Gastroesophageal sphincter (tissue), 4 donors: ENCODE measurements at regions not wholly inside any gene's neighbourhood (a gene's known extent, or its start where the extent isn't known, plus 50 kb on each side); places are given as distances from the start of the nearest gene placed in this dataset.

Experiments
- ATAC-seq: fragments of 150-250 bp; one replicate; pipeline ENCODE4 v1.9.1; 2016; ENCODE audit warnings: mild to moderate bottlenecking, moderate library complexity
- H3K27ac ChIP-seq, 4 donors: fragments of 200-600 bp; sonication (generic) in 3 of 4; 1 replicate in 3 of 4; 2 replicates in 1 of 4; pipeline ENCODE4 v1.5.1; 2016 to 2019
- H3K27me3 ChIP-seq: fragments of 200-600 bp; sonication (generic); one replicate; pipeline ENCODE4 v1.5.1; 2019
- H3K36me3 ChIP-seq, 2 donors: fragments of 200-600 bp; sonication (generic); one replicate each; pipeline ENCODE4 v1.5.1; 2019; ENCODE audit warnings: control low read depth in 1 of 2
- H3K4me1 ChIP-seq, 3 donors: fragments of 200-600 bp; sonication (generic); 1 replicate in 2 of 3; 2 replicates in 1 of 3; pipeline ENCODE4 v1.5.1; 2016 to 2019; ENCODE audit warnings: control low read depth in 2 of 3
- H3K4me3 ChIP-seq, 2 donors: fragments of 200-600 bp; sonication (generic); one replicate each; pipeline ENCODE4 v1.5.1; 2019; ENCODE audit warnings: mild to moderate bottlenecking in 1 of 2, moderate library complexity in 1 of 2
- H3K9me3 ChIP-seq, 3 donors: fragments of 200-600 bp; sonication (generic); one replicate each; pipeline ENCODE4 v1.5.1; 2017 to 2019; ENCODE audit warnings: control low read depth in 2 of 3
- EP300 ChIP-seq: sonication (generic); formaldehyde crosslinking; IDR thresholded peaks from one replicate; pipeline ENCODE4 v1.6.1; 2017; ENCODE audit warnings: antibody characterized with exemption, mild to moderate bottlenecking
- POLR2A ChIP-seq, 2 donors: fragments of 450-650 bp; IDR thresholded peaks; one replicate each; pipeline ENCODE4 v1.6.1; 2017; ENCODE audit warnings: antibody characterized with exemption in 2 of 2, mild to moderate bottlenecking in 2 of 2, moderate library complexity in 1 of 2
- POLR2AphosphoS5 ChIP-seq: sonication (generic); formaldehyde crosslinking; IDR thresholded peaks from one replicate; pipeline ENCODE4 v1.6.1; 2017; ENCODE audit warnings: antibody characterized with exemption
- WGBS, 2 donors: methylation state at CpG; one replicate each; pipeline ENCODE4 v1.1.5; 2018; ENCODE audit warnings: low coverage in 1 of 2; 5-methylcytosine and 5-hydroxymethylcytosine counted together
- TF ChIP-seq, protein P1 (sequence below), 4 experiments: fragments of 200-600 bp in 2 of 4; fragments of 450-650 bp in 2 of 4; sonication (generic) in 1 of 4; IDR thresholded peaks; one replicate each; pipeline ENCODE4 v1.5.1; 2017 to 2019; ENCODE audit warnings: antibody characterized with exemption in 4 of 4, mild to moderate bottlenecking in 2 of 4, moderate library complexity in 2 of 4

DNA sequence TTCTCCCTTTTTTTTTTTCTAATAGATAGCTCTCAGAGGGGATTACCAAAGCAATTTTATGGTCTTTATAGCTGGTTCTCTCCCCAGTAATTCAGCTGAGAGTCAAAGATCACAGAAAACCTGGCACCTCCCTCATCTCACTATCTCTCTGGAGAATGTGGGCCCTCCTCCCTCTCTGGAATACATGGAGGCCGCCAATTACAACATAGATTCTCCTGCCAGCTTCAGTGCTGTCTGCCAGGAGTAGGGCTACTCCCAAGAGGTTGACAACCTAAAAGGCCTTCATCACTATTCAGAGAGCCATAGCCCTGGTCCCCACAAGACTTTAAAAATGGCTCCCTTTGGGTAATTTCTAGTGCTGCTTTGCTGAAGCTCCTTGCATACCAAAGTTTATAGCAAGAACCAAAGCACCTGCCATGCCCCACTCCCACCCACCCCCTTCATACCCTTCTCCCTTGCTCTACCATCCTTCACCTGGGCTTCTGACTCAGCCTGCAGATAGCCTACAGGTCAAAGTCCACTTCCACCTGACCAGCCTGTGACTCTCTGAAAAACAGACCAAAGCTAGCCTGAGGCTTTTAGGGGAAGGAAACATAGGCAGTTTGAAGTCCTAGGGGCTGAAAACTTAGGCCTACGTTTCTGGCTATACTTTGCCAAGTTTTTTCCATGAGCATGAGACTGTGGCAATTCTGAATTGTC lies 472.3 kb downstream of the TNS1 start:
- TF ChIP-seq, protein P1, sequence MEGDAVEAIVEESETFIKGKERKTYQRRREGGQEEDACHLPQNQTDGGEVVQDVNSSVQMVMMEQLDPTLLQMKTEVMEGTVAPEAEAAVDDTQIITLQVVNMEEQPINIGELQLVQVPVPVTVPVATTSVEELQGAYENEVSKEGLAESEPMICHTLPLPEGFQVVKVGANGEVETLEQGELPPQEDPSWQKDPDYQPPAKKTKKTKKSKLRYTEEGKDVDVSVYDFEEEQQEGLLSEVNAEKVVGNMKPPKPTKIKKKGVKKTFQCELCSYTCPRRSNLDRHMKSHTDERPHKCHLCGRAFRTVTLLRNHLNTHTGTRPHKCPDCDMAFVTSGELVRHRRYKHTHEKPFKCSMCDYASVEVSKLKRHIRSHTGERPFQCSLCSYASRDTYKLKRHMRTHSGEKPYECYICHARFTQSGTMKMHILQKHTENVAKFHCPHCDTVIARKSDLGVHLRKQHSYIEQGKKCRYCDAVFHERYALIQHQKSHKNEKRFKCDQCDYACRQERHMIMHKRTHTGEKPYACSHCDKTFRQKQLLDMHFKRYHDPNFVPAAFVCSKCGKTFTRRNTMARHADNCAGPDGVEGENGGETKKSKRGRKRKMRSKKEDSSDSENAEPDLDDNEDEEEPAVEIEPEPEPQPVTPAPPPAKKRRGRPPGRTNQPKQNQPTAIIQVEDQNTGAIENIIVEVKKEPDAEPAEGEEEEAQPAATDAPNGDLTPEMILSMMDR (IDR thresholded peaks at IDR 0.05) = no peak
- TF ChIP-seq EP300 (no peak), POLR2AphosphoS5 (no peak), POLR2A (IDR thresholded peaks at IDR 0.05) (no peak)
- no peak for ATAC-seq
- Histone ChIP-seq H3K36me3 (no peaks in the 10 kb centered on the region), H3K27ac (no peak overlapping the region), H3K27me3 (no peaks in the 10 kb centered on the region), H3K9me3 (no peaks in the 10 kb centered on the region), H3K4me3 (no peak overlapping the region), H3K4me1 (peaks cover 0 to 2% (median 0%) of the 10 kb centered on the region in 3 donors)
- WGBS, 2 donors = 65 to 83% methylated on average over 1 to 2 of the region's 2 CpGs

DNA sequence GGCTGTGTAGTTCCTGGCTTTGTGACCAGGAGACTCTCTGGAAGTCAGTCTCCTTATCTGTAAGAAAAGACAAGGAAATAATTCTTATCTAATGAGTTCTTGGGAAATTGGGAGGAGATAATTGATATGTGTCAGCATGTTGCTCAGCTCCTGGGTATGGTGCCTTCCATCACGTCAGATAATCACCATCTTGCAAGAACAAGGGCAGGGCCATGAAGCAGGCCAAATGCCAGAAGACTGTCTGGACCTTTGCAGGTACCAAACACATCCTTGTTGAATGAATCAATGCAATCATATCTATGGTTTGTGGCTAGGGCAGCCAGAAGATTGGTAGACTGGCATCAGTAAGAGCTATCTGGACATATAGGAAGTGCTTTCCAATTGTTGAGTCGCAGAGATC lies 473.5 kb downstream of the TNS1 start:
- 100% methylated on average over 1 to 2 of the region's 2 CpGs for WGBS, 2 donors
- H3K9me3 ChIP-seq = no peaks in the 10 kb centered on the region
- TF ChIP-seq POLR2AphosphoS5 = no peak
- TF ChIP-seq POLR2A (IDR thresholded peaks at IDR 0.05) = no peak
- TF ChIP-seq, protein P1 (IDR thresholded peaks at IDR 0.05) = no peak
- no peak for TF ChIP-seq EP300

DNA sequence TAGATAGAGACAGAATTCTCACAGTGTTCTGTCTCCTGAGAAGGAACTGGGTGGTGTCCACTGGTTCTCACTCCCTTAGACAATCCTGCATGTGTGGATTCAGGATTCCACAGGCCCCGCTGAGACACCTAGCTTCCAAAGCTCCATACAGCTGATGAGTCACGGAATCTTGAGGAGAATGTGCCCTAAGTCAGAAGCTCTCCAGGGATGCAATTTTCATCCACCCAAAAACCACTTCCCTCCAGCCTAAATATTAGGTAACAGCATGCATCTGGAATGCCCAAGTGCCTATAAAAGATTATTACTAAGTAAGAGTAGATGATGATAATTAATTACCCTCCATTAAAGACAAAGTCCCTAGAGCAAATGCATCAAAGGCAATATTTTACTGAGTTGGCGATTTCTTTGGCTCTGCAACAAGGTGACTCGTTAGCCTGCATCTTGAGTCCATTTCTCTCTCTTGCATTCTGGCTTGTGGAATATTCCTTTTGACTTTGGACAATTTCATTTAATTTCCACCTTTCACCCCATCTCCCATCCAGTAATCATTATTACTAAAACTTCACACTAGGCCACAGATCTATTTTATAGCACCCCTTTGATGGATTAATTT lies 475.1 kb downstream of the TNS1 start:
- no peak for ATAC-seq

More for the DNA sequence above, 473.5 kb downstream of the TNS1 start:
- Histone ChIP-seq H3K4me1 (no peaks in the 10 kb centered on the region), H3K36me3 (no peaks in the 10 kb centered on the region), H3K27ac (no peak overlapping the region), H3K4me3 (no peak overlapping the region), H3K27me3 (no peaks in the 10 kb centered on the region)
- no peak for ATAC-seq

DNA sequence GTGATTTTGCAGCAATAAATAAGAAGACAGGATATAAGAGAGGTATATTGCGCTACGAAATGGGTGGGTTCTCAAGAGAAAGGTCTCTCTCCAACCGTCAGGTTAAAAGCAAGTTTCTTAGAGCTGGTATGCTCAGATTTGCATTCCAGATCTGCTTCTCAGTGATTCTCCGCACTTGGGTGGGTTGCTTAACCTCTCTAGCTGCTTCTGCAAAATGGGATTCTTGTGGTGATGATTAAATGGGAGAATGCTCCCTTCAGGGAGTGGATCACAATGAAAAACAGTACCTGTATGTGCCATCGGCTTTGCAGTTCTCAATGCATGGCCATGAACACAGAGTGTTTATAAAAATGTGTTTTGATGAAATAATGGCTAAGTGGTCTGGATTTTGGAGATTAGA lies 477.7 kb downstream of the TNS1 start:
- Histone ChIP-seq H3K9me3 (no peaks in the 10 kb centered on the region), H3K27ac (no peak overlapping the region), H3K27me3 (no peaks in the 10 kb centered on the region), H3K4me3 (no peak overlapping the region), H3K4me1 (no peaks in the 10 kb centered on the region), H3K36me3 (no peaks in the 10 kb centered on the region)
- no peak for ATAC-seq
- TF ChIP-seq POLR2AphosphoS5 (no peak), EP300 (no peak), POLR2A (IDR thresholded peaks at IDR 0.05) (no peak)
- TF ChIP-seq, protein P1 (IDR thresholded peaks at IDR 0.05) = no peak
- 93 to 97% methylated on average over 3 to 5 of the region's 5 CpGs for WGBS, 2 donors

More for the DNA sequence above, 475.1 kb downstream of the TNS1 start:
- no peak for TF ChIP-seq POLR2AphosphoS5
- TF ChIP-seq, protein P1 (IDR thresholded peaks at IDR 0.05) = no peak
- TF ChIP-seq POLR2A (IDR thresholded peaks at IDR 0.05) = no peak
- no peak for TF ChIP-seq EP300
- no peaks in the 10 kb centered on the region for H3K27me3 ChIP-seq
- no peaks in the 10 kb centered on the region for H3K4me1 ChIP-seq
- H3K9me3 ChIP-seq = no peaks in the 10 kb centered on the region
- H3K36me3 ChIP-seq = no peaks in the 10 kb centered on the region
- WGBS, 2 donors = 87 to 100% methylated on average over 2 to 4 of the region's 4 CpGs
- H3K27ac ChIP-seq = no peak overlapping the region
- no peak overlapping the region for H3K4me3 ChIP-seq

DNA sequence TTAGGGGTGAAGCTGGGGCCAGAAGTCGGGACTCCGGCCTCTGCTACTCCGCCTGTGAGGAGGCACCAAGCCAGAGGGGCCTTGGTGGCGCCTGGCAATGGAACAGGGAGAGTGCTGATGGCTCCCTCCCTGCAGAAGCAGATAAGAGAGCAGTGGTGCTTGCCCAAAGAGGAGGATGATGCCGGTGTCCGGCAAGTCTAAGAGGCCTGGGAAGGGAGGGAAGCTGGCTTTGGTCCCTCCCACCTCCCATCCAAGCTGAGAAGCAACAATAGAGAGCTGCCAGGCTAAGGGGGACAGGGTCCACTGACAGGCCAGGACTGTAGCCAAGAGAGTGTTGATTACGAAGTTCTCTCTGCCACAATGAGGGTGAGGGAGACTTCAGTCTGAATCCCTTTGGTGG lies 479.5 kb downstream of the TNS1 start:
- 60 to 70% methylated on average over 3 to 4 of the region's 7 CpGs for WGBS, 2 donors
- H3K27ac ChIP-seq = no peak overlapping the region
- ATAC-seq = no peak

More for the DNA sequence above, 479.5 kb downstream of the TNS1 start:
- TF ChIP-seq, protein P1 (IDR thresholded peaks at IDR 0.05) = no peak
- TF ChIP-seq POLR2AphosphoS5 (no peak), POLR2A (IDR thresholded peaks at IDR 0.05) (no peak), EP300 (no peak)
- no peaks in the 10 kb centered on the region for H3K36me3 ChIP-seq
- H3K4me1 ChIP-seq = no peaks in the 10 kb centered on the region
- no peaks in the 10 kb centered on the region for H3K27me3 ChIP-seq
- no peaks in the 10 kb centered on the region for H3K9me3 ChIP-seq
- H3K4me3 ChIP-seq = no peak overlapping the region
